Endothelial cell of umbilical vein (primary cell): ENCODE measurements at regions not wholly inside any gene's neighbourhood (a gene's known extent, or its start where the extent isn't known, plus 50 kb on each side); places are given as distances from the start of the nearest gene placed in this dataset.

Experiments used
- CTCF ChIP-seq, 2 donors: IDR thresholded peaks; 1 replicate in 1 of 2; 2 replicates in 1 of 2; pipeline ENCODE4 v1.5.1; 2011; ENCODE audit warnings: low read length in 2 of 2, mild to moderate bottlenecking in 2 of 2, moderate library complexity in 2 of 2, control low read depth in 1 of 2, inconsistent platforms in 1 of 2, low read depth in 1 of 2; ENCODE audit not compliant: insufficient read depth in 1 of 2; ENCODE audit errors: extremely low read depth in 1 of 2
- EZH2 ChIP-seq: IDR thresholded peaks from 2 replicates; pipeline ENCODE4 v1.6.1; 2012; ENCODE audit warnings: borderline replicate concordance, low read depth, mild to moderate bottlenecking, moderate library complexity, low read length, inconsistent platforms; ENCODE audit not compliant: severe bottlenecking
- FOS ChIP-seq: IDR thresholded peaks from 2 replicates; pipeline ENCODE4 v1.6.1; 2011; ENCODE audit warnings: mild to moderate bottlenecking, low read length, moderate library complexity, borderline replicate concordance; ENCODE audit not compliant: insufficient read depth
- MAX ChIP-seq: IDR thresholded peaks from 2 replicates; pipeline ENCODE4 v1.6.1; 2011; ENCODE audit not compliant: insufficient read depth, insufficient read length
- MYC ChIP-seq: IDR thresholded peaks from one replicate; pipeline ENCODE4 v1.6.1; 2011; ENCODE audit warnings: mild to moderate bottlenecking, low read depth, low read length
- POLR2A ChIP-seq: IDR thresholded peaks from 2 replicates; pipeline ENCODE4 v1.6.1; 2012; ENCODE audit warnings: low read depth, mild to moderate bottlenecking, control low read depth, low read length
- POLR2AphosphoS5 ChIP-seq: IDR thresholded peaks from 2 replicates; pipeline ENCODE4 v1.6.1; 2012; ENCODE audit warnings: low read depth, mild to moderate bottlenecking, control low read depth, low read length, moderate library complexity; ENCODE audit not compliant: insufficient read depth

- TF ChIP-seq MYC = no peak
- no peak for TF ChIP-seq CTCF (IDR thresholded peaks at IDR 0.05; ENCODE audit: extremely low read depth in 1 of 2, insufficient read depth in 1 of 2, low read depth in 1 of 2, low read length in 2 of 2)
- TF ChIP-seq POLR2A = no peak
- no peak for TF ChIP-seq FOS
- TF ChIP-seq EZH2 = no peak
- no peak for TF ChIP-seq POLR2AphosphoS5
- TF ChIP-seq MAX = no peak
Measured at GRCh38 chr11:109197656-109198055, 224.3 kb upstream of the C11orf87 start.
